Testis (tissue), 2 donors: ENCODE measurements at regions not wholly inside any gene's neighbourhood (a gene's known extent, or its start where the extent isn't known, plus 50 kb on each side); places are given as distances from the start of the nearest gene placed in this dataset.

Experiments
- DNase-seq: peaks from one replicate; pipeline ENCODE4 v3.0.0-alpha.2; 2019
- H3K27ac ChIP-seq, 2 donors: fragments of 200-600 bp; sonication (generic); one replicate each; pipeline ENCODE4 v1.5.1; 2019
- H3K27me3 ChIP-seq: fragments of 200-600 bp; sonication (generic); one replicate; pipeline ENCODE4 v1.5.1; 2019
- H3K36me3 ChIP-seq: fragments of 200-600 bp; sonication (generic); one replicate; pipeline ENCODE4 v1.5.1; 2017; ENCODE audit warnings: low read depth; ENCODE audit errors: missing control alignments
- H3K4me1 ChIP-seq: fragments of 200-600 bp; sonication (generic); one replicate; pipeline ENCODE4 v1.5.1; 2019
- H3K4me3 ChIP-seq, 2 donors: fragments of 200-600 bp; sonication (generic); one replicate each; pipeline ENCODE4 v1.5.1; 2017 to 2019
- H3K9me3 ChIP-seq: fragments of 200-600 bp; sonication (generic); one replicate; pipeline ENCODE4 v1.5.1; 2017
- POLR2A ChIP-seq: fragments of 450-650 bp; IDR thresholded peaks from one replicate; pipeline ENCODE4 v1.6.1; 2017; ENCODE audit warnings: antibody characterized with exemption, mild to moderate bottlenecking, moderate library complexity
- WGBS, 2 donors: methylation state at CpG; one replicate each; pipeline ENCODE4 v1.1.5; 2018; 5-methylcytosine and 5-hydroxymethylcytosine counted together
- intact Hi-C: fragments of 100-400 bp; cut with DNase I; formaldehyde crosslinking; loops from one replicate; pipeline ENCODE4 v1.15.1; 2023; ENCODE audit warnings: low total_unique reads
- TF ChIP-seq, protein P1 (sequence below), 3 experiments: fragments of 450-650 bp in 2 of 3; fragments of 200-600 bp in 1 of 3; sonication (generic) in 1 of 3; IDR thresholded peaks; one replicate each; pipeline ENCODE4 v1.5.1; 2016 to 2019; ENCODE audit warnings: antibody characterized with exemption in 3 of 3, mild to moderate bottlenecking in 2 of 3, moderate library complexity in 1 of 3

DNA sequence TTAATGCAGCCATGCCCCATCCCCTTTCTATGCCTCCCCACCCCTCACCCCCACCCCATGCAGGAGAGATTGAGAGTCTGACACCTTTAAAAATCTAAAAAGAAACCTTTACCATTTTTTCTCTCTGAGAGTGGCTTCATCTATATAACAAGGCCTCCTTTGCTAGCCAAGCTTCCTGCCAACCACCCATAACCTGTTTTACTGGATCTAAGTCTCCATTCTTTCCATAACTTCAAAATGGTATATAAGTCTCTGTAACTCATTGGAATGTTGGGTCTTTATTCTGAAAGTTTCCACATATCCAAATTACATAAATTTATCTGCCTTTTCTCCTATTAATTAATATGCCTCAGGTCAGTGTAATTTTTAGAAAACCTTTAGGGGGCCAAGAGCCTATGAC, 1174.0 kb downstream of the MAT2B start:
- no peaks in the 10 kb centered on the region for H3K36me3 ChIP-seq
- no peak for DNase-seq
- TF ChIP-seq, protein P1, sequence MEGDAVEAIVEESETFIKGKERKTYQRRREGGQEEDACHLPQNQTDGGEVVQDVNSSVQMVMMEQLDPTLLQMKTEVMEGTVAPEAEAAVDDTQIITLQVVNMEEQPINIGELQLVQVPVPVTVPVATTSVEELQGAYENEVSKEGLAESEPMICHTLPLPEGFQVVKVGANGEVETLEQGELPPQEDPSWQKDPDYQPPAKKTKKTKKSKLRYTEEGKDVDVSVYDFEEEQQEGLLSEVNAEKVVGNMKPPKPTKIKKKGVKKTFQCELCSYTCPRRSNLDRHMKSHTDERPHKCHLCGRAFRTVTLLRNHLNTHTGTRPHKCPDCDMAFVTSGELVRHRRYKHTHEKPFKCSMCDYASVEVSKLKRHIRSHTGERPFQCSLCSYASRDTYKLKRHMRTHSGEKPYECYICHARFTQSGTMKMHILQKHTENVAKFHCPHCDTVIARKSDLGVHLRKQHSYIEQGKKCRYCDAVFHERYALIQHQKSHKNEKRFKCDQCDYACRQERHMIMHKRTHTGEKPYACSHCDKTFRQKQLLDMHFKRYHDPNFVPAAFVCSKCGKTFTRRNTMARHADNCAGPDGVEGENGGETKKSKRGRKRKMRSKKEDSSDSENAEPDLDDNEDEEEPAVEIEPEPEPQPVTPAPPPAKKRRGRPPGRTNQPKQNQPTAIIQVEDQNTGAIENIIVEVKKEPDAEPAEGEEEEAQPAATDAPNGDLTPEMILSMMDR (IDR thresholded peaks at IDR 0.05) = no peak
- no peak for TF ChIP-seq POLR2A
- H3K27me3 ChIP-seq = no peaks in the 10 kb centered on the region
- no peaks in the 10 kb centered on the region for H3K4me1 ChIP-seq
- intact Hi-C loops = no loop called here
- H3K9me3 ChIP-seq = no peaks in the 10 kb centered on the region
- no peak overlapping the region for H3K4me3 ChIP-seq
- no peak overlapping the region for H3K27ac ChIP-seq

DNA sequence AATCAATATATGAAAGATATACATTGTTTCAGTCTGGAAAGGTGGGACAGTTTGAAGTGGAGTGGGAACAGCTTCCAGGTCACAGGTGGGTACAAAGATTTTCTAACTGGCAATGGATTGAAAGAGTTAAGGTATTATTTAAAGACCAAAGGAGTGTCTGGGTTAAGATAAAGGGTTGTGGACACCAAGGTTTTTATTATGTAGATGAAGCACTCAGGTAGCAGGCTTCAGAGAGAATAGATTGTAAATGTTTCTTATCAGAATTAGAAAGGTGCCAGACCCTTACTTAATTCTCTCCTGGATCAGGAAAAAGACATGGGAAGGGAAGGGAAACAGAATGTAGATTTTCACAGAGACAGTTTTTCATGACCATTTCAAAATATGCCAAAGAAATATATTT, 1174.8 kb downstream of the MAT2B start:
- no peaks in the 10 kb centered on the region for H3K4me1 ChIP-seq
- H3K27ac ChIP-seq = no peak overlapping the region
- no peaks in the 10 kb centered on the region for H3K9me3 ChIP-seq
- no peaks in the 10 kb centered on the region for H3K36me3 ChIP-seq
- no peaks in the 10 kb centered on the region for H3K27me3 ChIP-seq
- TF ChIP-seq POLR2A = no peak
- TF ChIP-seq, protein P1 (IDR thresholded peaks at IDR 0.05) = no peak
- intact Hi-C loops = no loop called here
- no peak overlapping the region for H3K4me3 ChIP-seq
- no peak for DNase-seq

DNA sequence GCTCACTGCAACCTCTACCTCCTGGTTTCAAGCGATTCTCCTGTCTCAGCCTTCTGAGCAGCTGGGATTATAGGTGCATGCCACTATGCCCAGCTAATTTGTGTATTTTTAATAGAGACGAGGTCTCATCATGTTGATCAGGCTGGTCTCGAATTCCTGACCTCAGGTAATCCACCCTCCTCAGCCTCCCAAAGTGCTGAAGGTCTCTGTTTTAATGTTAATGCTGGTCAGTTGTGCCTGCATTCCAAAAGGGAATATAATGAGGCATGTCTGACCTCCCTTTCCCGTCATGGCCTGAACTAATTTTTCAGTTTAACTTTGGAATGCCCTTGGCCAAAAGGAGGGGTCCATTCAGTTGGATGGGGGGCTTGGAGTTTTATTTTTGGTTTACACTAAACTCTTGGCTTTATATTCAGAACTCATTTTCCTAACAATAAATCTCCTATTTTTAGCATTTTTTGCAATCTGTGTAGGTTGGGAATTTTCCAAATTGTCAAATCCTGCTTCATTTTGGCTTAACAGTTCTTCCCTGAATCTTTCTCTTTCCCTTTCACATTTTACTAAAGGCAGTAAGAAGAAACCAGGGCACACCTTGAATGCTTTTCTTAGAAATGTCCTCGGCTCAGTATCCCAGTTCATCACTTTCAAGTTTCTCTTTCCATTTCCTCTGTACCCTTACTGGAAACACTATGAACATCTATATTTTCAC, 1175.5 kb downstream of the MAT2B start:
- Histone ChIP-seq H3K27me3 (no peaks in the 10 kb centered on the region), H3K4me3 (no peak overlapping the region), H3K4me1 (no peaks in the 10 kb centered on the region), H3K27ac (no peak overlapping the region), H3K36me3 (no peaks in the 10 kb centered on the region), H3K9me3 (no peaks in the 10 kb centered on the region)
- DNase-seq = no peak
- TF ChIP-seq, protein P1 (IDR thresholded peaks at IDR 0.05) = no peak
- no peak for TF ChIP-seq POLR2A
- 63 to 66% methylated on average over 5 of the region's 5 CpGs for WGBS, 2 donors
- intact Hi-C loops = no loop called here

DNA sequence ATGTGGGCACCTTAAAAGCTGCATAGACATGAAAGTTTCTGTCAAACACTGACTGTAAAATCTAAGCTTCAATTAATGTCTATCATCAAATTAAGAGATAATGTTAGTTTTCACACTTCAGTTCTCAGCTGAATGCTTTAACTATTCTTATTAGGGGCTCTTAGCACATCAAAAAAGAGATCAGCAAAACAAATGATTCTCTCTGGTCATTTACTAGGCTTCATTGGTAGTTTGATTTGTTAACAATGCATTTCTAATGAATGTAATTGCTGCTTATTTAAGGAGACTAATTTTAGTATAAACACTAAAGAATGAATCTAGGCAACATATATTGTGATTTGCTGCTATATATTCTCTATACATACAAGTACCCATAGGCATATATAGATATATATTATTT, 1182.0 kb downstream of the MAT2B start:
- Histone ChIP-seq H3K4me1 (no peaks in the 10 kb centered on the region), H3K9me3 (no peaks in the 10 kb centered on the region)

DNA sequence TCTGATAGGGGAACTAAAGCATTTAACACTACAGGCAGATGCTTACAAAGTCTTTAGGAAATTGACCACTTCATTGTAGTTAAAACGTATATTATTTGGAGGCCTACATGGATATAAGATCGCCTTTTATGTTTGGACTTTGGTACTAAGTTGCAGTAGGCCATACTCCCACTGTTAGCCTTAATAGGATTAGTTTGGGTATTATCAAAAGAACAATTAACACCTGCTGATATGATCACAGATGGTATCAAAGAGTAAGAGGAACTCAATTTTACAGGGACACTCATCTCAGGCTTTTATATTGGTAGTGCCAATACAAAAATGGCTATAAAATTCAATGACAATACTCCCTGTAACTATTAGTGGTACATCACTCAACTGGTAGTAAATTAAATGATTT, 1183.0 kb downstream of the MAT2B start:
- Histone ChIP-seq H3K9me3 (no peaks in the 10 kb centered on the region), H3K27ac (no peak overlapping the region), H3K27me3 (no peaks in the 10 kb centered on the region), H3K36me3 (no peaks in the 10 kb centered on the region), H3K4me3 (no peak overlapping the region), H3K4me1 (no peaks in the 10 kb centered on the region)
- intact Hi-C loops = no loop called here
- TF ChIP-seq, protein P1 (IDR thresholded peaks at IDR 0.05) = no peak
- TF ChIP-seq POLR2A = no peak
- WGBS, 2 donors = 80 to 87% methylated on average over 2 of the region's 2 CpGs
- no peak for DNase-seq

More for the DNA sequence above, 1182.0 kb downstream of the MAT2B start:
- intact Hi-C loops = no loop called here
- TF ChIP-seq, protein P1 (IDR thresholded peaks at IDR 0.05) = no peak
- TF ChIP-seq POLR2A = no peak
- Histone ChIP-seq H3K36me3 (no peaks in the 10 kb centered on the region), H3K4me3 (no peak overlapping the region), H3K27me3 (no peaks in the 10 kb centered on the region), H3K27ac (no peak overlapping the region)
- no peak for DNase-seq
